HPDE6-E6E7 (cell line): ENCODE measurements at regions not wholly inside any gene's neighbourhood (a gene's known extent, or its start where the extent isn't known, plus 50 kb on each side); places are given as distances from the start of the nearest gene placed in this dataset.

Source experiments
- DNase-seq: peaks from one replicate; pipeline ENCODE4 v3.0.0; 2011; ENCODE audit warnings: missing footprints; ENCODE audit errors: extremely low spot score

DNA sequence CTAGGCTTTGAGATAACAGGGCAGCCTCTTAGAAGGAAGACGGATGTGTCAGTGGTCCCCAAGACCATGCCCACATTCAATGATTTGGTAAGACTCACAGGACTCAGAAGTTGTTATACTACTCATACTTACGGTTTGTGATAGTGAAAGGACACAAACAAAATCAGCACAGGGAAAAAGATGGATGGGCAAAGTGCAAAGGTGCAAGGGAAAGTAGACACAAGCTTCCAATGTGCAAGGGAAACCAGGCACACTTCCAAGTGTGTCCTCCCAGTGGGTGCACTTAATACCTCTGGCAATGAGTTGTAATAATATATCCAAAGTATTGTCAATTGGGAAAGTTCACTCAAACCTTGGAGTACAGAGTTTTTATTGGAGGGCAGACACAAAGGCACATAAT, 53.8 kb upstream of the VCX start:
- DNase-seq, result no peak

DNA sequence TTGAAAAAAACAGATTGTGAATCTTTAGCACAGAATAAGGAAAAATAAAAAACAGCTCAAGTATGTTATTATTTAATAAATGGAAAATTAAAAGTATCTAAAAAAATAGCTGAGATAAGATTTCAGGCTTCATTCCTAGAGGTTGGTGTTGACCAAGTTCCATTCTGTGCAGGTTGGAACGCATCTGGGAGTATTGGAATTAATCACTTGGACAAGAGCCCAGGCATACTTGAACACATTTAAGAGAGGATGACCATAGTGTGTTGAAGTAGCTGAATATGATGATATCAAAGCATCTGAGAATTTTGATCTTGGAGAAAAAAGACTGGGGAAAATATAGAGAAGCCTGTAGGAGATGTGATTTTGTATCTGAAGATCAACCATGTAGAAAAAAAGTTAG, 54.6 kb upstream of the VCX start:
- DNase-seq, result no peak

DNA sequence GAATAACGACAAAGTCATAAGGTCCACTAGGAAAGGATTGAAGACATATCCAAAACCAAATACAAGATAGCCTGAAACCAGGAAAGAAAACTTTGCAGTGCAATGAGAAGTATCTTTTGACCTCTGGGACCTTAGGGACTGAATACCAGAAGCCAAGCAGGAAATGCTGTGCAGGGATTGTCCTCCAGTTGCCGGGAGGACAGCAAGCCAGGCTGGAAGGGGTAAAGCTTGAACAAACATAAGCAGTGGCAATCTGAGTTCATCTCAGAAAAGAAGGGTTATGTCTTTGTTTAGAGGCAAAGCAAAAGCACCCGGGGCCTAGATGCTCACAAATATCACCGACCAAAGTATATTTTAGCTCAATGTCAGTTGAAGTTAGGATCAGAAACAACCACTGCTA, 55.3 kb upstream of the VCX start:
- no peak for DNase-seq

DNA sequence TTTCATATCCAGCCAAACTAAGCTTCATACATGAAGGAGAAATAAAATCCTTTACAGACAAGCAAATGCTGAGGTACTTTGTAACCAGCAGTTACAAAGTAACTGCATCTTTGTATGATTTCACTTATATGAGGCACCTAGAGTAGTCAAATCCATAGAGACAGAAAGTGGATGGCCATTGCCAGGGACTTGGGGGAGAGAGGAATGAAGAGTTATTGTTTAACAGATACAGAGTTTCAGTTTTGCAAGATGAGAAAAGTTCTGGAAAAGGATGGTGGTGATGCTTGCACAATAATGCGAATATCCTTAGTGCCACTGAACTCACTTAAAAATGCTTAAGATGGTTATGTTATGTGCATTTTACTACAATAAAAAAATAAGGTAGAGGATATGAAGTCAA, 58.4 kb upstream of the VCX start:
- no peak for DNase-seq

DNA sequence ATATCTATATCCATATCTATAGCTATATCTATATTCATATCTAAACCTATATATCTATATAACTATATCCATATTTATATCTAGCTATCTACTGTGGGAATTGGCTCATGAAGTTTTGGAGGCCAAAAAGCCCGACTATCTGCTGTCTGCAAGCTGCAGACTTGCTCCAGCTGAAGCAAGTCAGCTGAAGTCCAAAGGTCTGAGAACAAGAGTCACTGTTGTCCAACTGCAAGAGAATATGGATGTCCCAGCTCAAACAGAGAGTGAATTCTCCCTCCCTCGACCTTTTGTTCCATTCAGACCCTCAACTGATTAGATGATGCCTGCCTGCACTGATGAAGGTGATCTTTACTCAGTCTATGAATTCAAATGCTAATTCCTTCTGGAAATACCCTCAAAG, 63.3 kb upstream of the VCX start:
- no peak for DNase-seq

DNA sequence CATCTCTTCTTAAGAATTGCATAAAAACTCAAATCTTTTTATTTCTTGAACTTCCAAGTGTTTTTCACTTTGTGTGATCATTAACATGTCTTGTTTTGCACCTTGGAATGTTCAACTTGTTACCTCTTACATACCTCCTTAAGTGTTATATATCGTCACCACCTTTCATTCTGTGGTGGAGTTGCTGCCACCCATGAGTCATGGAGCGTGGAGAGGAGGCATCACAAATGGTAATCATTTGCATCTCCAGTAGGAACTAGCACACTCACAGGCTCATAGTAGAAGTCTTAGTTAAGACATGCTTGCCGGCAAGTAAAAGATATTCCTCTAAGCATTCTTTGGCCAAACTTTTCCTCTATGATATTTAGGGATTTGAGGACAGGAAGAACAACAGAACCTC, 67.0 kb upstream of the VCX start:
- DNase-seq, result no peak

DNA sequence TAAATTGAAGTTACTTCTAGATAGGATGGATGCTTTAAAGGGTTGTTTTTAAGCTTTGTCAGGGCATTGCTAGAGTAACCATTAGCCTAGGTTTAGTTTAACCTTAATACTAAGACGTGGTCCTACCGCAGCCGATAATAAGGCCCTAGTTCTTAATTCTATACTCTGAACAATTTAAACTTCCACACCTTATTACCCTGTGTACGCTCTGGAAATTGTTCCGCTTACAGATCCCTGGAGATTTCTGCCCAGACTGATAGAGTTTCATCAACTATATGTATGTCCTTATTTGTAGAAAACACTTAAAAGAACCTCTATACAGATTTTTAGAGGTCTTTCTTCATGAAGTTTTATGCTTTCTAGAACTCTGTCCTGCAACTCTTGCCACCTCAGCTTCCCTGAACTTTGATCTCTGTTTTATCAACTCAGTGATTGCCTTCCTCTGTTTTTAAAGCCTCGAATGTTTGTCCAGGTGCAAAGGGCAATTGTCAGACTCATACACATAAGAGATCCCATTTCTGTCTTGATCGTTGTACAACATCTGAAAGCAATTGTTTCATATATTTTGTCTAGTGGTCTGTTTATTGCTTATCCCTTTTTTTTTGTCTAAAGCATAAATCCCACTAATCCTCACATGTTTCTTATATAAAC, 71.1 kb upstream of the VCX start:
- DNase-seq, result no peak

DNA sequence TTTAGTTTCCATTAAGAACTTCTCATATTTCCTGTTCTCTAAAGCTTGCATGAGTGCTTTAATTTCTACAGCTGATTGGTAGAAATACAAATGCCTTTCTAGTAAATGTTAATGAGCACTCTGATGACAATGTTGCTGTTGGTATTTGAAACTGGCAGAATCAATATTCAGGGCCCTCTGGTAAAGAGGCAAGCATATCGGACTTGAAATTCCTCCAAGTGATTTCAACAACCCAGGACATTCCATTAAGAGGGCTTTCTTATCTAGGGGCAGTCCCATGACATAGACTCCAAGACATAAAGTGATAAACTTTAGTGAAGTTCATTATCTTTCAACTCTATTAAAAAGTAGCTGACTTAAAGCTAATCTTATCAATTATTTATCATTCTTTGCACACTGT, 83.1 kb upstream of the VCX start:
- no peak for DNase-seq

DNA sequence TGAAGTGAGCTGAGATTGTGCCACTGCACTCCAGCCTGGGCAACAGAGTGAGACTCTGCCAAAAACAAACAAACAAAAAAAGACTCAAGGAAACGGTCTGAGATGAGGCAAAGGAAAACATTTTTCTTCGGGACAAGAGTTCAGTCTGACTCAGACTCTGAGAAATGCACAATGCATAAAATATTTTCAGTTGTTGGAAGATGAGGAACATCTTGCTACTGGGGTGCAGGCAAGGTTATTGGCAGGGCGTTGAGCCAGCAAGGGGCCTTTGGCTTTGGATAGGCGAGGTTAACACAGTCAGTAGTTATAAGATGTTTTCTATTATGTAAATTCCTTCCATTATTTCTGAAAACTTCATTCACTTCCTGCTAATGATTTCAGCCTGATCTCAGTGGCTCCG, 96.1 kb upstream of the VCX start:
- no peak for DNase-seq

DNA sequence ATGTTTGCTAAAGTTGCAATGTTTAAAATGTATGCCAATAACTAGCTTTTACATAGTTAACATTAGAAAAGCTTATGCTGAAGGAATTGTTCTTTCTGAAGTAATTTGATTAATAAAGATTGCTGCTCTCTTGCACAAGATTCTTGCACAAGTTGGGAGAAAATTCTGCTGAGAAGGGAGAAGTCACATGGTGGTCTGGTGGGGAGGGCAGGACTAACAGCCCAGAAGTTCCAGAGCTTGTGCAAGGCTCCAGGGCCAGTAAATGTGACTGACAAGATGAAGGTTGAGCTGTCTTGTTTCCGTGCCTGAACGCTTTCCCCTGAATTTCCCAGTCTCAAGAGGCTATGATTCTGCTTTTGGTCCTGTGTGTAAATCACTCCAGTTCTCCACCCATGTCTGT, 112.9 kb upstream of the VCX start:
- no peak for DNase-seq

DNA sequence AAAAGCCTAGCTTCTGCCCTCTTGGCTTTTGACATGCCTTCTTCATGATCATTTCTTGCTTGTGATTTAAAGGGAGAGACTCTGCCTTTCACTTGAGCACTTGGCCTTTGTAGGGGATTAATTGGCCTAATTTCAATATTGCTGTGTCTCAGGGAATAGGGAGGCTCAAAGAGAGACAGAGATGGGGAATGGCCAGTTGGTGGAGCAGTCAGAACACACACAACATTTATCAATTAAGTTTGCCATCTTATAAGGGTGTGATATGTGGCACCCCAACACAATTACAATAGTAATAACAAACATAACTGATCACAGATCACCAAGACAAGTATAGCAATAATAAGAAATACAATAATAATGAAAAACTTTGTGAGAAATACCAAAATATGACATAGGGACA, 122.5 kb upstream of the VCX start:
- no peak for DNase-seq

DNA sequence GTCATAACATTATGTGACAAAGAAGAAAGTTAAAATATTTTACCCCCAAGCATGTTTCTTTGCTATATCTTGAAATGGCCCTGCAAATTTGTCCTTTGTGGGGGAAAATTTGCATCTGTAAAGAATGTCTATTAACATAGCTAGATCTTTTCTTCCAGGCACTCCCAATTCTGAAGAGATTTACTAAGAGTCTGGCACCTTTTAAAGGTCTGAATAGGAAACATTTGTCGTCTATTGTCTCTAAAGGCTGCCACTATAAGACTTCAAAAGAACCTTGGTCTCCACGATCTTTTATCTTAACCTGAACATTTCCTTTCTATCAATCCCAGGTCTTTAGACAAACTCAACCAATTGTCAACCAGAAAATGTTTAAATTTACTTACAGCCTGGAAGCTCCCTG, 128.6 kb upstream of the VCX start:
- DNase-seq, result no peak

DNA sequence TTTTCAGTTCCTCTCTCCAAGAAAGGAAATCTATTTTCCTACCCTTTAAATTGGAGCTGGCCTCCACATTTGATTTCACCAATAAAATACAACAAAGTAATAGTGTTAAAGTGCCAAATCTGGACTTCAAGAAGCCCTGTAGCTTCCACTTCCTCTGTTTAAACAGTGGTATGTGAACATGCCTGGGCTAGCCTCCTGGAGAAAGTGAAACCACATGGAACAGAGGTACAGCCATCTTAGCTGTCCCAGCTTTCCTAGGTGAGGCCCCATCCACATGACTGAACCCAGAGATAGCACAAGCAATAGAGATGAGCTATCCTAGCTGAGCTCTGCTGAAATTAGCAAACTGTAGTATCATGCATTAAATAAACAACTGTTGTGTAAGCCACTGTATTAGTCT, 131.8 kb upstream of the VCX start:
- no peak for DNase-seq

DNA sequence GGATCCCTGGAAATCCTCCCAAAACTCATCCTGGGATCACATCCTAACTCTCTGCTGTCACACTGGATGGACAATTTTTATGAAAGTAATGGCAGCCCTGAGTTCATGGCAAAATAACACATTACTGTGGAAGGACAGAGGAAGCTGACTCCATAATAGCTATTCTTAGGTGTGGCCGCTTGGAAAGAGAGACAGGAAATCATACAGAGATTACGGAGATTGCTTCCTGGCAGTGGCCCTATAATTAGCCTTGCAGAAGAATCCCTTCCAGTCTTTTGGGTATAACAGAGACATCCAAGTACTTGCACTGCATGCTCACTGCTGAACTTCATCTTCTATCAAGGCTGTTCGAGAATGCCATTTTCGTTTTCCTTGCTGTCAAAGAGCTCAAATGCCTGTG, 133.1 kb upstream of the VCX start:
- no peak for DNase-seq

DNA sequence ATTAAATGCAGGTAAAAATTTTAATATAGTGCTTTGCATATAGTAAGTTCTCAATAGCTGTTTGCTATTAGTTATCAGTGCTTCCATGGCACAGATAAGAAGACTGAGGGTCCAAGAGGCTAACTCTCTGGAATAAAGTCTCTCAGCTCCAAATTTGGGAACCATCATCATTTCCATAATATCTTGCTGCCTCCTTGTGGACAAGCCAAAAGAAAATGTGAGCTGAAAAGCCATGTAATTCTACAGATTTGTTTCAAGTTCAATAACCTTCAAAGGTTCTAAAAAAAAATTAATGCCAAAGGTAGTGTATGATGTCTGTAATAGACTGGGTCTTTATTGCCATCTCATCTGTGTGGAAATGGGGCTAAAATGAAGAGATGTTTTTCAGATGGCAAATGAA, 136.9 kb upstream of the VCX start:
- DNase-seq, result no peak

DNA sequence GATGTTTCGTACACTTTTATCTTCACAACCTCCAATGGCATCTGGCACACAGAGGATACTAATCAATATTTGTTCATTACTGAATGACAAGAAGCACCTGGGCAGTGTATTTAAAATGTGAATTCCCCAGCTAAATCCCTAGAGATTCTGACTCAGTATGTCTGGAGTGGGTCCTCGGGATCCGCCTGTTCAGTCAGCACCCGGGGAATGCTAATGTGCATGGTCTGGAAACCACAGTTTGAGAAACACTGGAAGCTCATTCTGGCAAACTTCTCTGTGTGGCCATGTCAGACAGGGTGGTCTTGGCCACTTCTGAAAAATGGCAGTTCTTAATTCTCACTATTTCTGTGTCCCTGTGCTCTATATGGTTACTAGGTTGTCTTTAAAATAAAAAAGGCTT, 138.8 kb upstream of the VCX start:
- DNase-seq, result no peak

DNA sequence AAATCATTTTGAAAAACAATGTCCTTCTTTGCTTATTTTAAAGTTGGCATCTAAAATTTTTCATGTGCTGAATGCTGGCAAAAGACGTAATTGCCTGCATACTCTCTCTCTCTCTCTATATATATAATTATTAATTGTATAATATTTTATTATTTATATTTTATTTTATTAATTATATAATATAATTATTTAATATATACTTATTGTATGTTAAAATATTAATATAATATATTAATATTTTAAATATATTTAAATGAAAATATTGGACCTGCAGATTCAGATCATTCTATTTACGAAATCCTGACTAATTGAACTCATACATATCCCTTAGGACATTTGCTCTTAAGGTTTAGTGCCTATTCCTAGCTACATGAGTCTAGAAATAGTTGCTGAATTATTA, 144.7 kb upstream of the VCX start:
- DNase-seq, result no peak

DNA sequence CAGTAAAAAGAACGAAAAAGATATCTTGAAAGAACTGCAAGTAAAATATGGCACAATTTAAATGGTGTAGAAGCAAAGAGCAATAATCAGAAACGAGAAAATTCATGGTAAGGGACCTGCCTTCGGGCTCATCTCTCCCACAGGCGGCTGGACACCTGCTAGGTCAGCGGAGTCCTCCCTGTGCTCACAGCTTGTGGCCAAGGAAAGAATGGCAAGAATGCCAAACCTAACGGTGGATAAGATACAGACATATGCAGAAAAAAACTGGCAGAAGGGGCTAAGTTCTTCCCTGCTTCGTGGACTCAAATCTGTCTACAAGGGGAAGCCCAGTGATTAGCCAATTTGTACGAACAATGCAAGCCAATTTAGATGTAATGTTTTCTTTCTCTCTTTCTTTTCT, 152.1 kb upstream of the VCX start:
- no peak for DNase-seq

DNA sequence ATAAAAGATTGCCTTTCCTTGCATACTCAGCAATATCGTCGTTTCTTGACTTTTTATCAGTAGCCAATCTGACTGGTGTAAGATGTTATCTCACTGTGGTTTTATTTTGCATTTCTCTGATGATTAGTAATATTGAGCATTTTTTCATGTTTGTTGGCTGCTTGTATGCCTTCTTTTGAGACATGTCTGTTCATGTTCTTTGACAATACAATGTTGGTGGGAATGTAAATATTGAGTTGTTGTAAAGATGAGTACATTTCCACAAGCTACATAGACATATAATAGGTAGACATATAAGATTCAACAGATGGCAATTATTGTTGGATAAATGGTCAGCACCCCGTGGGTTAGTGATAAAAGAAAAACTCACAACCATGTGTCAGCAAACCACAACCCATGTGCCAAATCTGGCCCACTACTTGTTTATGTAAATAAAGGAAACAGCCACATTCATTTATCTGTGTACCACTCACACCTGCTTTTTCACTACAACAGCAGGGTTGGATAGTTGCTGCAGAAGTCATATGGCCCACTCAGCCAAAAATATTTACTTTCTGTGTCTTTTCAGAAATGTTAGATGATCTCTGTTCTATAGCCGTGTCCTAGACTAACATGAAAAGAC, 153.1 kb upstream of the VCX start:
- no peak for DNase-seq

DNA sequence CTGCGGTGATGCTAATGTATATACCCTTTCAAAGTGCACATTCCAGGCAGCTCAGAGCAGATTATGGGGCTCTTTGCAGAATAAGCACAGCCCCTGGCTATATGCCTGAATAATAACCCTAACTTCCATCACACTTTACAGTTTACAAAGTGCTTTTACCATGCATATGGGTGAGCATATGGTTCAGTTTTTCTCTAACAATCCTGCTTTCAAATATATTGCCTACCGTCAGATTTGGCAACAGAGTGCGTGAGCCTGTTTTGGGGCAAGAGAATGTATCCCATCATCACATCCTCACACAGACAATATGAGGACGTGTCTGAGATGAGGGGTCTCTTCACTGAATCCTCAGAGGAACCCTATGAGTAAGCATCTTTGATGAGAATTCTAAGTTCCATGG, 162.8 kb upstream of the VCX start:
- no peak for DNase-seq

DNA sequence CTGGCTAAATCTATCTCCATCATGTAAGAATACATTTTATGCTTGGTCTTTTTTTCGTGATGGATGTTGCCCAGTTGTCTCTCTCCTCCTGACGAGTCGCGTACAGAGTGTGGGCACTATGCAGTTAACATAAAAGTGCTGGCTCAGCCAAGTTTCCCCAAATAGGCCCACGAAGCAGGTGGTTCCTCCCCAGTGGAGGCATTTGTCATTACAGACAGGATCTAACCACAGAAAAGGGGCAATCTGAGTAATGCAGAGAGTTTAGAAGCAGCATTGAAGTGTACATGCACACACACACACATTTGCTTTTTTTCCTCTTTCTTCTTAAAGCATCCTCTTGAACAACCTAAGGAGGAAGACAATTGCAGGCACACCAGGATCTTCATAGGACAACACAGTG, 188.7 kb upstream of the VCX start:
- no peak for DNase-seq

DNA sequence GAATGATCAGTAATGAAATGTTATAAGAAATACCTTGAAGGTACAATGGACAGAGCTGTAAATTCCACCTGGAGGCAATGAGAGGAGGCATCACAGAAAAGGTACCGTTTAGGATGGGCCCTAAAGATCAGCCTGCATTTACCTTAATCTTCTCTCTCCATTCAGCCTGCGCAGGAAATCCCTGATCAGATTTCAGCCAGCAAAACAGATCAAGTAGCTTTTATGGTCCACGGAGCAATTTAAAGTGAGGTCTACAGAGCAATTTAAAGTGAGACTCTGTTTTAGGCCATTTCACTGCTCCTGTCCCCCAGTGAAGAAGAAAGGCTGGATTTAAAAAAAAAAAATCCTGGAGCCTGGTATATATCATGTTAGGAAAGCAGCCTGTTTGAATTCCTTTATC, 195.1 kb upstream of the VCX start:
- DNase-seq, result no peak

DNA sequence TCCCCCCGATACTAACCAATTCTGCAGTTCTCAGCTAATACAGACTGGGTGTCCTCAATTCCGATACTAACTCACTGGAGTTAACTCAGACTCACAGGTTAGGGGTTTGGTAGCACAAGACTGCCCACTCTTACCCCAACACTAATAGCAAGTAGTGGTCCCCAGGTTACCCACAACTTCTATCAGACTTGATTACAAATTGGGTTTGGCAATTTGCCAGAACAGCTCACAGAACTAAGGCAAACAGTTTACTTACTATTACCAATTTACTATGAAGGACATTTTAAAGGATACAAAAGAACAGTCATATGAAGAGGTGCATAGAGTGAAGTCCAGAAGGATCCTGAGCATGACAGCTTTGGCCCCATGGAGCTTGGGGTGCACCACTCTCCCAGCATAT, 201.8 kb upstream of the VCX start:
- DNase-seq, result no peak

DNA sequence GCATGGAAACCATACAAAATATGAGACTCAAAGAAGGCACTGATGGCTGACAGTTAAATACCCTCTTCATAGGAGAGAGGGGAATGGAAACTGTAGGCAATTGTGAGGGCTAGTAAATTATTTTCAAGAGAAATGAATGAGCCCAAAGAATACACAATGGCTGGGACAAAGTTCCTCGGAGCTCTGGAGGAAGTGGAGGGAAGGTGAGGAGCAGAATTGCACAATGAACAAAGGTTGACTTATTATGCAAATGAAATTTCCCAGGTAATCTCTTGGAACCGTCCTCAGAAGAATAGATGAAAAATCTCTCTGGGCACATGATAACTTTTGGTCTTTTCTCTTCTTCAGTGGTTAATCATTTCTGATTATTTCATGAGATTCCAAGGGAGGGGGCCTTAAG, 202.6 kb upstream of the VCX start:
- no peak for DNase-seq
